HG03175 (cell line): ENCODE measurements at regions not wholly inside any gene's neighbourhood (a gene's known extent, or its start where the extent isn't known, plus 50 kb on each side); places are given as distances from the start of the nearest gene placed in this dataset.
"Not testable (repeated sequence)": the region's sequence is repeated elsewhere in the genome, so short reads cannot be mapped to it uniquely, and the experiment has no call there.

Source experiments
- ATAC-seq: cut with Tn5 transposase; IDR thresholded peaks from one replicate; pipeline ENCODE4 v1.9.1; 2021; ENCODE audit warnings: mild to moderate bottlenecking, moderate library complexity; ENCODE audit not compliant: unreplicated experiment

GRCh38 chr9:22217254-22217653 lies 208.1 kb upstream of the CDKN2B start:
- no peak for ATAC-seq

- ATAC-seq = not testable (repeated sequence)
Measured at GRCh38 chr9:22225856-22226255, 216.8 kb upstream of the CDKN2B start.

- ATAC-seq = no peak
Measured at GRCh38 chr9:22227986-22228385, 218.6 kb upstream of the DMRTA1 start.

- ATAC-seq = no peak
Measured at GRCh38 chr9:22228542-22228941, 218.1 kb upstream of the DMRTA1 start.

GRCh38 chr9:22229069-22229468 lies 217.6 kb upstream of the DMRTA1 start:
- no peak for ATAC-seq

- not testable (repeated sequence) for ATAC-seq
Measured at GRCh38 chr9:22231309-22231708, 215.3 kb upstream of the DMRTA1 start.

- no peak for ATAC-seq
Measured at GRCh38 chr9:22232971-22233370, 213.7 kb upstream of the DMRTA1 start.

- no peak for ATAC-seq
Measured at GRCh38 chr9:22237497-22238363, 208.9 kb upstream of the DMRTA1 start.

- no peak for ATAC-seq
Measured at GRCh38 chr9:22238809-22239684, 207.6 kb upstream of the DMRTA1 start.

GRCh38 chr9:22240619-22241018 lies 206.0 kb upstream of the DMRTA1 start:
- peak; percentile 83 for ATAC-seq

GRCh38 chr9:22241024-22241423 lies 205.6 kb upstream of the DMRTA1 start:
- no peak for ATAC-seq

GRCh38 chr9:22241611-22242010 lies 205.0 kb upstream of the DMRTA1 start:
- no peak for ATAC-seq

GRCh38 chr9:22244139-22245011 lies 202.2 kb upstream of the DMRTA1 start:
- no peak for ATAC-seq

- ATAC-seq = no peak
Measured at GRCh38 chr9:22255337-22255736, 191.3 kb upstream of the DMRTA1 start.

GRCh38 chr9:22256381-22256780 lies 190.2 kb upstream of the DMRTA1 start:
- no peak for ATAC-seq

- no peak for ATAC-seq
Measured at GRCh38 chr9:22257026-22257816, 189.4 kb upstream of the DMRTA1 start.

- ATAC-seq = peak; percentile 76
Measured at GRCh38 chr9:22265038-22265437, 181.6 kb upstream of the DMRTA1 start.

- ATAC-seq = no peak
Measured at GRCh38 chr9:22265534-22265933, 181.1 kb upstream of the DMRTA1 start.

GRCh38 chr9:22274477-22274876 lies 172.1 kb upstream of the DMRTA1 start:
- no peak for ATAC-seq

- no peak for ATAC-seq
Measured at GRCh38 chr9:22278426-22278825, 168.2 kb upstream of the DMRTA1 start.
